Heart right ventricle (tissue), 16 donors: ENCODE measurements at regions not wholly inside any gene's neighbourhood (a gene's known extent, or its start where the extent isn't known, plus 50 kb on each side); places are given as distances from the start of the nearest gene placed in this dataset.
A peak's percentile ranks its signal among the peaks of the same experiment; 100 is the strongest.

Source experiments
- ATAC-seq, 8 donors: fragments of 200-7000 bp; cut with Tn5 transposase; one replicate each; pipeline ENCODE4 v1.9.1; 2020; ENCODE audit warnings: mild to moderate bottlenecking in 8 of 8, moderate library complexity in 8 of 8, moderate number of reproducible peaks in 1 of 8
- DNase-seq, 2 donors: peaks; one replicate each; pipeline ENCODE4 v3.0.0-alpha.2; 2020
- H3K27ac ChIP-seq, 10 donors: fragments of 200-600 bp; sonication (generic) in 2 of 10; one replicate each; pipeline versions ENCODE4 v1.5.0 to v1.8.0; 2020 to 2022; ENCODE audit warnings: mild to moderate bottlenecking in 3 of 10
- H3K27me3 ChIP-seq, 7 donors: fragments of 200-600 bp; one replicate each; pipeline ENCODE4 v1.8.0; 2021 to 2022; ENCODE audit warnings: mild to moderate bottlenecking in 2 of 7
- H3K36me3 ChIP-seq, 9 donors: fragments of 200-600 bp; sonication (generic) in 1 of 9; one replicate each; pipeline versions ENCODE4 v1.5.0 to v1.8.0; 2020 to 2022; ENCODE audit warnings: mild to moderate bottlenecking in 2 of 9
- H3K4me1 ChIP-seq, 9 donors: fragments of 200-600 bp; sonication (generic) in 1 of 9; one replicate each; pipeline versions ENCODE4 v1.5.0 to v1.8.0; 2020 to 2022; ENCODE audit warnings: mild to moderate bottlenecking in 4 of 9
- H3K4me3 ChIP-seq, 10 donors: fragments of 200-600 bp; sonication (generic) in 2 of 10; one replicate each; pipeline versions ENCODE4 v1.5.0 to v1.8.0; 2020 to 2022; ENCODE audit warnings: mild to moderate bottlenecking in 7 of 10, moderate library complexity in 2 of 10
- H3K9me3 ChIP-seq, 11 donors: fragments of 200-600 bp in 10 of 11; sonication (generic) in 2 of 11; one replicate each; pipeline versions ENCODE4 v1.5.0 to v1.8.0; 2013 to 2022; ENCODE audit warnings: mild to moderate bottlenecking in 2 of 11, control low read depth in 1 of 11, moderate library complexity in 1 of 11
- WGBS, 2 donors: extraction: QIAGEN DNeasy Blood & Tissue Kit; methylation state at CpG; one replicate each; pipeline ENCODE4 v1.1.7; 2013; ENCODE audit warnings: inconsistent platforms in 1 of 2; 5-methylcytosine and 5-hydroxymethylcytosine counted together
- intact Hi-C, 10 donors: fragments of 100-400 bp; cut with DNase I; formaldehyde crosslinking; loops; one replicate each; pipeline versions ENCODE4 v1.11.1 to v1.14.2; 2022
- TF ChIP-seq, protein P1 (sequence below), 9 donors: fragments of 200-600 bp; sonication (generic) in 2 of 9; IDR thresholded peaks; one replicate each; pipeline versions ENCODE4 v1.5.0 to v1.8.0; 2021 to 2022; ENCODE audit warnings: antibody characterized with exemption in 9 of 9, mild to moderate bottlenecking in 5 of 9, moderate library complexity in 1 of 9
- donor health status: Arrhythmogenic right ventricular cardiomyopathy.
- donor health status: ischemic (EF 13 %, LVEDD 7.1; RV severe dilation, severe dysfunction).
- donor health status: healthy with polysubstance abuse.
- donor health status: DM: no; HTN: yes; CAD: no.
- donor health status: DM: no; HTN: no; CAD: no.
- donor health status: ischemic (EF 25% LVEDD 6.9; RV normal size, moderate dysfunction).
- donor health status: ischemic (EF 25% LVEDD 5.7; RV mildly dilated, moderate dysfunction).
- donor health status: healthy.
- donor health status: DM: yes; HTN: yes; CAD: no.
- donor health status: Ischemic cardiomyopathy.
- donor health status: ischemic (EF 35%, LVEDD 5.7; RV mildly dilated, moderate dysfunction).
- donor health status: nonischemic (EF 11% LVEDD 7.7; RV severe dilation, severe dysfunction).
- donor health status: DM: yes; HTN: yes; CAD: no.
- donor health status: PGD.
- donor health status: ischemic (EF 29% LVEDD 5.4; RV normal size, mild dysfunction).
- donor health status: nonischemic (EF 23%, LVEDD 6.1; RV moderate dilation, normal function).

DNA sequence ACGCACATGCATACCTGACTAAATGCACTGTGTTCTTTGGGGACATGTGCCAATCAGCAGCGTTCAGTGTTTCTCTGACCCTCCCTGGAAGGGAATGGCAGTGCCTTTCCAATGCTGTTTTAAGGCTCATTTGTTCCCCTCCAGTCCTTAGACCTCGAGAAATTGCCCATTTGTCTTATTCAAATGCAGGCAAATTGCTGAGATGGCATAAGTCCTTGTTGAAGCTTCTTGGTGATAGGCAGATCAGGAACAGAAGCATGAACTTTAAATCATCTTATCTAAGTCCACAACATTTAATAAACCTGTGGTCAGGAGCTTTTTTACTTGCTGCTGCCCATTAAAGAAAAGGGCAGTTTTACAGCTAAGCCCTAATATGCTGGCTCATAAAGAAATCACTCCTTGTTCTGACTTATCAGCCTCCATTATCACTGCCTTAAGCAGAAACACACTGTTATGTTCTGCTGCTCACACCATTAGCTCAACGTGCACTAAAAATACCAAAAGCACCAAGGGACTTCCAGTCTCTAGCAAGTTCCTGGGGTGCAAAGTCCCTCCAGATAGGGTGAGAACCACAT is 112.9 kb upstream of the LRFN2 start:
- H3K4me3 ChIP-seq: no peak overlapping the region
- ATAC-seq: no peak
- H3K27ac ChIP-seq: no peak overlapping the region
- H3K4me1 ChIP-seq: no peaks in the 10 kb centered on the region
- intact Hi-C loops: no loop called here
- H3K9me3 ChIP-seq: no peaks in the 10 kb centered on the region
- TF ChIP-seq, protein P1, sequence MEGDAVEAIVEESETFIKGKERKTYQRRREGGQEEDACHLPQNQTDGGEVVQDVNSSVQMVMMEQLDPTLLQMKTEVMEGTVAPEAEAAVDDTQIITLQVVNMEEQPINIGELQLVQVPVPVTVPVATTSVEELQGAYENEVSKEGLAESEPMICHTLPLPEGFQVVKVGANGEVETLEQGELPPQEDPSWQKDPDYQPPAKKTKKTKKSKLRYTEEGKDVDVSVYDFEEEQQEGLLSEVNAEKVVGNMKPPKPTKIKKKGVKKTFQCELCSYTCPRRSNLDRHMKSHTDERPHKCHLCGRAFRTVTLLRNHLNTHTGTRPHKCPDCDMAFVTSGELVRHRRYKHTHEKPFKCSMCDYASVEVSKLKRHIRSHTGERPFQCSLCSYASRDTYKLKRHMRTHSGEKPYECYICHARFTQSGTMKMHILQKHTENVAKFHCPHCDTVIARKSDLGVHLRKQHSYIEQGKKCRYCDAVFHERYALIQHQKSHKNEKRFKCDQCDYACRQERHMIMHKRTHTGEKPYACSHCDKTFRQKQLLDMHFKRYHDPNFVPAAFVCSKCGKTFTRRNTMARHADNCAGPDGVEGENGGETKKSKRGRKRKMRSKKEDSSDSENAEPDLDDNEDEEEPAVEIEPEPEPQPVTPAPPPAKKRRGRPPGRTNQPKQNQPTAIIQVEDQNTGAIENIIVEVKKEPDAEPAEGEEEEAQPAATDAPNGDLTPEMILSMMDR (IDR thresholded peaks at IDR 0.05): no peak
- WGBS, 2 donors: 44% methylated on average over 4 of the region's 4 CpGs
- DNase-seq: no peak
- H3K36me3 ChIP-seq: no peaks in the 10 kb centered on the region
- H3K27me3 ChIP-seq: peaks cover 0 to 34% (median 9%) of the 10 kb centered on the region in 7 donors

DNA sequence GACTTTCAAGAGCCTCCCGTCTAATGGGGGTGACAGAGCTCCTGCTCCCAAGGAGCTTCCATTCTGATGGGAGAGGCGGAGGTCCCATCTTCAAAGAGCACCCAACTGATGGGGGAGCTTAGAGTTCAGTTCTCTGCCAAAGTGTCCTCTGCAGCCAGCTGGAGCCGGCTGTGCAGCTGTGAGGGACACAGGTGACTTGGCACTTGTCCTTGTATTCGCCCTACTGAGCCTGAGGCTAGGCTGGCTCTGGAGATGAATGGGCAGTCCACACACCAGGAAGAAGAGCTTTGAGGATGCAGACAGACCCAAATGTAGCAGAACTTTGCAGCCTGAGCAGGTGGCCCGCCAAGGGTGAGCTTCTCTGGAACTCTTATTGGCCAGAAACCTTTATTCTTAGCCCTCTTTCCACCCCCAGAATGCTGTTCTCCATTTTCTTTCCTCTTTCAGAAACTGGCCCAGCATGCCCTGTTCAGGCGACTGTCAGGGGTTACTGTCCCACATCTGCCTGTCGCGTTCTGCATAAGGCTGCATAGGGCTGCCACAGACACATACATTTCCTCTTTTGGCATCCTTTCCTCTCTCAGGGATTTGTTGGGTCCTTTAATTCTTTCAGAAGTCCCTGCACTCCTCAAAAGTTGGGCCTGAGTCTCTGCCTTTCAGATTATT is 108.7 kb upstream of the LRFN2 start:
- no peaks in the 10 kb centered on the region for H3K4me1 ChIP-seq
- peaks cover 0 to 10% (median 0%) of the 10 kb centered on the region in 7 donors for H3K27me3 ChIP-seq
- no peak overlapping the region for H3K4me3 ChIP-seq
- DNase-seq (no peak), ATAC-seq (peak in 1 of 8 donors; percentile 24)
- intact Hi-C loops: no loop called here
- WGBS, 2 donors: 79 to 85% methylated on average over 8 of the region's 8 CpGs
- H3K36me3 ChIP-seq: no peaks in the 10 kb centered on the region
- H3K9me3 ChIP-seq: no peaks in the 10 kb centered on the region
- no peak overlapping the region for H3K27ac ChIP-seq
- TF ChIP-seq, protein P1 (IDR thresholded peaks at IDR 0.05): no peak

DNA sequence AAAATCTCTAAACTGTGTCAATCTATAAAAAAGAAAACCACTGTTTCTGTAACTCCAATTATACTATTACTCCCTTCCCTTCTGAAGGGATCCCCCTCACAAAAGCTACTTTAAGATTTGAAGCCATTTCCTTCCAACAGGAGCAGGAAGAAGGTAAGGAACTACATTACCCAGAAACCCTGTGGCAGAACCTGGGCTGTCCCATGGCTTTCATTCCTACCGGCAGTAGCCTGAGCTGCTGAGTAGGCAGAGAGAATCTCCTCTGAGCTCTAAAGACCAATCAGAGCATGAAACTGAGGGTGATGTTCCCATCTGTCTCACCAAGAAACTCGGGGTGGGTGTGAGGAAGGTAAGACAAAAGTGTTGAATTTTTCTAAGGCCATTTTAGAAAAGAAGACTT is 108.0 kb upstream of the LRFN2 start:
- H3K4me1 ChIP-seq: no peaks in the 10 kb centered on the region
- intact Hi-C loops: no loop called here
- no peaks in the 10 kb centered on the region for H3K36me3 ChIP-seq
- H3K27me3 ChIP-seq: peaks cover 0 to 8% (median 0%) of the 10 kb centered on the region in 7 donors
- DNase-seq: no peak
- peak in 1 of 8 donors; percentile 45 for ATAC-seq
- WGBS, 2 donors: 1 to 31% methylated on average over 2 of the region's 2 CpGs
- no peak overlapping the region for H3K27ac ChIP-seq
- H3K4me3 ChIP-seq: no peak overlapping the region
- H3K9me3 ChIP-seq: no peaks in the 10 kb centered on the region
- TF ChIP-seq, protein P1 (IDR thresholded peaks at IDR 0.05): no peak

DNA sequence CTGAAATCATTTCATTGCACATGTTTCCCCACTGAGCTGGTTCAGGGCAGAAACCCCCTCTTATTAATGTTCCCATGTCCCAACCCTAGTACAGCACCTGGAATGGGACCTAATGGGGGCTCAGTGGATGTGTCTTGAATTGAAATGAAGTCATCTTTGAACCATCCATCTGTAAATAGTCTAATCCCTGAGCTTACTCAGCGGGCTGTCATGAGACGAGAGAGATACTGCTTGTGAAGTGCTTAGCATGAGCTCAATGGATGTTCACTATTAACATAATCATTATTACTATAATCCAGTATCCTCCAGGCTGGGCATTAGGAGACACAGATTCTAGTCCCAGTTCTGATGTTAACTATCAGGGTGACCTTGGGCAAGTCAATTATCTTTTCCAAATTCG is 106.6 kb upstream of the LRFN2 start:
- no peaks in the 10 kb centered on the region for H3K9me3 ChIP-seq
- intact Hi-C loops: no loop called here
- WGBS, 2 donors: 89 to 91% methylated on average over 3 of the region's 3 CpGs
- no peak for ATAC-seq
- H3K4me3 ChIP-seq: no peak overlapping the region
- TF ChIP-seq, protein P1 (IDR thresholded peaks at IDR 0.05): no peak
- H3K27me3 ChIP-seq: peaks cover 0 to 2% (median 0%) of the 10 kb centered on the region in 7 donors
- no peaks in the 10 kb centered on the region for H3K4me1 ChIP-seq
- no peak for DNase-seq
- H3K27ac ChIP-seq: no peak overlapping the region
- no peaks in the 10 kb centered on the region for H3K36me3 ChIP-seq
